ENCODE measurements at regions not wholly inside any gene's neighbourhood (a gene's known extent, or its start where the extent isn't known, plus 50 kb on each side); places are given as distances from the start of the nearest gene placed in this dataset.
A peak's percentile ranks its signal among the peaks of the same experiment; 100 is the strongest.

- TF ChIP-seq CSDC2 (CRISPR knock-in tag; IDR thresholded peaks at IDR 0.05) (no peak), TCF4 (CRISPR knock-in tag; IDR thresholded peaks at IDR 0.05; ENCODE audit: borderline replicate concordance) (no peak), BACH2 (CRISPR knock-in tag; IDR thresholded peaks at IDR 0.05; ENCODE audit: borderline replicate concordance) (no peak), ZFP30 (CRISPR knock-in tag; IDR thresholded peaks at IDR 0.05) (no peak)
These were observed 346.1 kb downstream of the SLCO4C1 start (continued) for GRCh38 chr5:101950019-101950418.

- no peak for ATAC-seq
- TF ChIP-seq ZNF565 (CRISPR knock-in tag; conservative IDR thresholded peaks at IDR 0.05; ENCODE audit: low read depth) (no peak), ZNF8 (CRISPR knock-in tag; IDR thresholded peaks at IDR 0.05) (no peak), ESRRG (CRISPR knock-in tag; IDR thresholded peaks at IDR 0.05) (no peak), ZC3H10 (CRISPR knock-in tag; IDR thresholded peaks at IDR 0.05) (no peak), TOX (CRISPR knock-in tag; IDR thresholded peaks at IDR 0.05; ENCODE audit: borderline replicate concordance) (no peak)
These were observed 347.5 kb downstream of the SLCO4C1 start for GRCh38 chr5:101948615-101949014.

- no peak for ATAC-seq
- TF ChIP-seq ISL1 (CRISPR knock-in tag; IDR thresholded peaks at IDR 0.05) (no peak), TOX (CRISPR knock-in tag; IDR thresholded peaks at IDR 0.05; ENCODE audit: borderline replicate concordance) (no peak), ZC3H10 (CRISPR knock-in tag; IDR thresholded peaks at IDR 0.05) (no peak), RARB (CRISPR knock-in tag; IDR thresholded peaks at IDR 0.05) (no peak), CREB5 (CRISPR knock-in tag; IDR thresholded peaks at IDR 0.05; ENCODE audit: low read depth) (no peak), ESRRG (CRISPR knock-in tag; IDR thresholded peaks at IDR 0.05) (no peak), CSDC2 (CRISPR knock-in tag; IDR thresholded peaks at IDR 0.05) (no peak), OSR1 (CRISPR knock-in tag; IDR thresholded peaks at IDR 0.05) (no peak), ZFP30 (CRISPR knock-in tag; IDR thresholded peaks at IDR 0.05) (no peak), ARNTL (CRISPR knock-in tag; IDR thresholded peaks at IDR 0.05; ENCODE audit: borderline replicate concordance, low read depth) (no peak), TSHZ2 (CRISPR knock-in tag; IDR thresholded peaks at IDR 0.05) (no peak), ZFP3 (CRISPR knock-in tag; IDR thresholded peaks at IDR 0.05) (no peak)
These were observed 352.3 kb downstream of the SLCO4C1 start for GRCh38 chr5:101943784-101944183.

GRCh38 chr5:101942321-101942882 lies 353.7 kb downstream of the SLCO4C1 start:
- ATAC-seq: peak; percentile 89
- TF ChIP-seq TSHZ2 (CRISPR knock-in tag; IDR thresholded peaks at IDR 0.05) (no peak), BACH2 (CRISPR knock-in tag; IDR thresholded peaks at IDR 0.05; ENCODE audit: borderline replicate concordance) (no peak), ZC3H10 (CRISPR knock-in tag; IDR thresholded peaks at IDR 0.05) (no peak), GLIS3 (CRISPR knock-in tag; IDR thresholded peaks at IDR 0.05) (no peak), ZNF70 (CRISPR knock-in tag; IDR thresholded peaks at IDR 0.05) (no peak), ISL1 (CRISPR knock-in tag; IDR thresholded peaks at IDR 0.05) (no peak), ZNF565 (CRISPR knock-in tag; conservative IDR thresholded peaks at IDR 0.05; ENCODE audit: low read depth) (no peak), SNAI2 (CRISPR knock-in tag; IDR thresholded peaks at IDR 0.05) (no peak), RARB (CRISPR knock-in tag; IDR thresholded peaks at IDR 0.05) (no peak), OSR1 (CRISPR knock-in tag; IDR thresholded peaks at IDR 0.05) (no peak), ZFP3 (CRISPR knock-in tag; IDR thresholded peaks at IDR 0.05) (no peak)

GRCh38 chr5:101937041-101937440 lies 359.0 kb downstream of the SLCO4C1 start:
- TF ChIP-seq ZNF70 (CRISPR knock-in tag; IDR thresholded peaks at IDR 0.05) (no peak), ZNF8 (CRISPR knock-in tag; IDR thresholded peaks at IDR 0.05) (peak; percentile 74)
- ATAC-seq: no peak
